H1 (cell line): ENCODE measurements at regions not wholly inside any gene's neighbourhood (a gene's known extent, or its start where the extent isn't known, plus 50 kb on each side); places are given as distances from the start of the nearest gene placed in this dataset.

Source experiments
- CTCF ChIA-PET: fragments of 300-600 bp; sonication (Branson Sonifier 250); formaldehyde crosslinking; loops from one replicate; lab custom pipeline; 2021; ENCODE audit not compliant: partially characterized antibody; lab: Charles Lee
- POLR2A ChIA-PET: fragments of 300-600 bp; sonication (Branson Sonifier 250); formaldehyde crosslinking; loops from one replicate; lab custom pipeline; 2021; ENCODE audit warnings: inconsistent platforms; ENCODE audit not compliant: partially characterized antibody; lab: Charles Lee
- DNase-seq, 2 experiments: peaks; one replicate each; pipeline versions ENCODE4 v3.0.0 to v3.0.0-alpha.2; 2010 to 2022; ENCODE audit warnings: low spot score in 2 of 2, low read depth in 1 of 2, mixed read lengths in 1 of 2
- FAIRE-seq: peaks from 2 replicates; lab custom pipeline; 2011; peaks lifted over from hg19 to GRCh38; lab: Jason Lieb, UNC
- H2AFZ ChIP-seq: 2 replicates; pipeline ENCODE4 v1.8.1; 2012; ENCODE audit warnings: low read length, inconsistent platforms
- H2AK5ac ChIP-seq: 2 replicates; pipeline ENCODE4 v1.6.1; 2013; ENCODE audit warnings: low read depth, low read length
- H2BK120ac ChIP-seq: replicated peaks from 2 replicates; pipeline ENCODE3; 2013; ENCODE audit warnings: low read depth, low read length, inconsistent platforms
- H2BK12ac ChIP-seq: 2 replicates; pipeline ENCODE4 v1.6.1; 2013; ENCODE audit warnings: low read depth, low read length
- H2BK15ac ChIP-seq: 2 replicates; pipeline ENCODE4 v1.6.1; 2013; ENCODE audit warnings: low read length
- H2BK20ac ChIP-seq: 2 replicates; pipeline ENCODE4 v1.6.1; 2013; ENCODE audit warnings: low read length
- H2BK5ac ChIP-seq: 2 replicates; pipeline ENCODE4 v1.6.1; 2013; ENCODE audit warnings: low read depth, low read length
- H3K14ac ChIP-seq: 2 replicates; pipeline ENCODE4 v1.6.1; 2013; ENCODE audit warnings: inconsistent platforms; ENCODE audit not compliant: insufficient read length
- H3K18ac ChIP-seq: 2 replicates; pipeline ENCODE4 v1.6.1; 2013; ENCODE audit warnings: low read length; ENCODE audit errors: extremely low read depth
- H3K23ac ChIP-seq: 2 replicates; pipeline ENCODE4 v1.6.1; 2013; ENCODE audit warnings: inconsistent platforms; ENCODE audit not compliant: insufficient read length
- H3K23me2 ChIP-seq: 2 replicates; pipeline ENCODE4 v1.6.1; 2013; ENCODE audit warnings: low read depth, low read length
- H3K27ac ChIP-seq: 2 replicates; pipeline ENCODE4 v1.6.1; 2011; ENCODE audit warnings: low read depth, low read length, inconsistent platforms
- H3K27me3 ChIP-seq, 4 experiments: replicated peaks in 1 of 4; 1 replicate in 1 of 4; 2 replicates in 3 of 4; pipeline versions ENCODE4 v1.6.1 to v1.8.1; 2011 to 2013; ENCODE audit warnings: low read length in 3 of 4, mild to moderate bottlenecking in 3 of 4, inconsistent platforms in 2 of 4, mixed read lengths in 2 of 4, moderate library complexity in 1 of 4; ENCODE audit not compliant: control insufficient read depth in 3 of 4, insufficient read depth in 3 of 4; ENCODE audit errors: extremely low read depth in 1 of 4
- H3K36me3 ChIP-seq, 4 experiments: 2 replicates each; pipeline versions ENCODE4 v1.6.1 to v1.8.1; 2011 to 2013; ENCODE audit warnings: mild to moderate bottlenecking in 4 of 4, low read length in 3 of 4, moderate library complexity in 2 of 4, control low read depth in 1 of 4, inconsistent platforms in 1 of 4; ENCODE audit not compliant: insufficient read depth in 4 of 4, control insufficient read depth in 2 of 4
- H3K4ac ChIP-seq: replicated peaks from 2 replicates; pipeline ENCODE3; 2013; ENCODE audit warnings: low read length, low read depth, mixed read lengths, inconsistent platforms; ENCODE audit not compliant: insufficient read length
- H3K4me1 ChIP-seq, 4 experiments: replicated peaks in 1 of 4; 1 replicate in 1 of 4; 2 replicates in 3 of 4; pipeline versions ENCODE4 v1.6.1 to v1.8.1; 2011 to 2013; ENCODE audit warnings: low read length in 3 of 4, inconsistent platforms in 2 of 4, mixed read lengths in 1 of 4; ENCODE audit not compliant: insufficient read depth in 4 of 4, control insufficient read depth in 3 of 4
- H3K4me2 ChIP-seq, 2 experiments: 2 replicates each; pipeline versions ENCODE4 v1.6.1 to v1.8.1; 2011 to 2013; ENCODE audit warnings: low read depth in 2 of 2, low read length in 2 of 2, control low read depth in 1 of 2, inconsistent platforms in 1 of 2, mild to moderate bottlenecking in 1 of 2; ENCODE audit not compliant: insufficient read depth in 1 of 2
- H3K4me3 ChIP-seq, 4 experiments: fragments of 200-600, 300-600 bp in 1 of 4; sonication (generic), shearing (Covaris generic), sonication (Bioruptor Twin) in 1 of 4; 2 replicates each; pipeline versions ENCODE4 v1.5.1 to v1.8.1; 2011 to 2016; ENCODE audit warnings: low read length in 4 of 4, low read depth in 3 of 4, control low read depth in 2 of 4, inconsistent platforms in 2 of 4, mild to moderate bottlenecking in 2 of 4, mixed read lengths in 1 of 4, moderate library complexity in 1 of 4; ENCODE audit not compliant: insufficient read depth in 2 of 4; ENCODE audit errors: extremely low read depth in 1 of 4
- H3K56ac ChIP-seq: replicated peaks from 2 replicates; pipeline ENCODE3; 2013; ENCODE audit warnings: low read depth, mild to moderate bottlenecking, mixed read lengths, low read length, inconsistent platforms; ENCODE audit not compliant: insufficient read length
- H3K79me1 ChIP-seq: 2 replicates; pipeline ENCODE4 v1.6.1; 2013; ENCODE audit warnings: low read depth, low read length, control low read depth
- H3K79me2 ChIP-seq, 2 experiments: 2 replicates each; pipeline versions ENCODE4 v1.6.1 to v1.8.1; 2012 to 2013; ENCODE audit warnings: low read length in 2 of 2, mild to moderate bottlenecking in 2 of 2, inconsistent platforms in 1 of 2; ENCODE audit not compliant: insufficient read depth in 2 of 2, control insufficient read depth in 1 of 2
- H3K9ac ChIP-seq, 4 experiments: replicated peaks in 1 of 4; 1 replicate in 1 of 4; 2 replicates in 3 of 4; pipeline versions ENCODE4 v1.6.1 to v1.8.1; 2011 to 2013; ENCODE audit warnings: low read depth in 3 of 4, low read length in 3 of 4, control low read depth in 2 of 4, mild to moderate bottlenecking in 2 of 4, moderate library complexity in 2 of 4, inconsistent platforms in 1 of 4; ENCODE audit errors: extremely low read depth in 1 of 4
- H3K9me3 ChIP-seq, 2 experiments: 2 replicates each; pipeline versions ENCODE4 v1.6.1 to v1.8.1; 2012 to 2013; ENCODE audit warnings: mild to moderate bottlenecking in 2 of 2, moderate library complexity in 2 of 2, control low read depth in 1 of 2, inconsistent platforms in 1 of 2, low read depth in 1 of 2, low read length in 1 of 2, mixed read lengths in 1 of 2; ENCODE audit not compliant: insufficient read depth in 2 of 2
- H4K20me1 ChIP-seq, 2 experiments: replicated peaks in 1 of 2; 2 replicates each; pipeline versions ENCODE3 to v1.8.1; 2011 to 2013; ENCODE audit warnings: inconsistent platforms in 2 of 2, low read length in 2 of 2, mild to moderate bottlenecking in 1 of 2; ENCODE audit not compliant: insufficient read depth in 2 of 2, control insufficient read depth in 1 of 2
- H4K5ac ChIP-seq: 2 replicates; pipeline ENCODE4 v1.6.1; 2013; ENCODE audit warnings: low read length, low read depth, mixed read lengths, inconsistent platforms; ENCODE audit not compliant: insufficient read length
- H4K8ac ChIP-seq: 2 replicates; pipeline ENCODE4 v1.8.0; 2013; ENCODE audit warnings: mild to moderate bottlenecking, moderate library complexity, low read length, inconsistent platforms; ENCODE audit not compliant: insufficient read depth; ENCODE audit errors: extremely low read depth
- H4K91ac ChIP-seq: replicated peaks from 2 replicates; pipeline ENCODE3; 2013; ENCODE audit warnings: low read length, mixed read lengths, inconsistent platforms; ENCODE audit not compliant: insufficient read length
- BRCA1 ChIP-seq: IDR thresholded peaks from 2 replicates; pipeline ENCODE4 v1.6.1; 2012; ENCODE audit warnings: low read depth, low read length, improper control_type of control experiment
- FOSL1 ChIP-seq: IDR thresholded peaks from 2 replicates; pipeline ENCODE4 v1.6.1; 2011; ENCODE audit warnings: mild to moderate bottlenecking, low read depth, low read length, moderate library complexity; ENCODE audit not compliant: insufficient read depth
- GTF2F1 ChIP-seq: IDR thresholded peaks from 2 replicates; pipeline ENCODE4 v1.6.1; 2012; ENCODE audit warnings: low read depth, low read length, improper control_type of control experiment, borderline replicate concordance
- HDAC2 ChIP-seq, 2 experiments: fragments of 300-600 bp in 1 of 2; sonication (generic) in 1 of 2; IDR thresholded peaks; 2 replicates each; pipeline ENCODE4 v1.6.1; 2011 to 2012; ENCODE audit warnings: low read depth in 2 of 2, low read length in 2 of 2, mild to moderate bottlenecking in 2 of 2, moderate library complexity in 2 of 2, borderline replicate concordance in 1 of 2, inconsistent platforms in 1 of 2
- POLR2AphosphoS5 ChIP-seq: IDR thresholded peaks from 2 replicates; pipeline ENCODE4 v1.6.1; 2011; ENCODE audit warnings: low read depth, low read length
- RXRA ChIP-seq: IDR thresholded peaks from 2 replicates; pipeline ENCODE4 v1.6.1; 2011; ENCODE audit warnings: low read depth, mild to moderate bottlenecking, low read length, moderate library complexity; ENCODE audit not compliant: insufficient read depth
- TAF7 ChIP-seq: optimal IDR thresholded peaks from 2 replicates; pipeline ENCODE3; 2011; ENCODE audit warnings: low read depth, mild to moderate bottlenecking, inconsistent platforms, low read length, moderate library complexity, borderline replicate concordance
- WGBS, 2 experiments: shearing (Covaris generic) in 1 of 2; methylation state at CpG; one replicate each; pipeline versions ENCODE4 v1.1.6 to v1.1.7; 2013 to 2015; ENCODE audit warnings: low lambda C conversion rate in 2 of 2, mixed read lengths in 2 of 2, inconsistent platforms in 1 of 2, low coverage in 1 of 2, missing lambda C conversion rate in 1 of 2; ENCODE audit not compliant: insufficient replicate concordance in 2 of 2, insufficient coverage in 1 of 2, insufficient read length in 1 of 2; ENCODE audit errors: extremely low coverage in 1 of 2, missing lambda C conversion rate in 1 of 2; 5-methylcytosine and 5-hydroxymethylcytosine counted together

GRCh38 chr15:96610757-96611156, 280.3 kb downstream of the NR2F2 start:
- Histone ChIP-seq H3K79me1 (no peaks in the 10 kb centered on the region), H2AFZ (no peak overlapping the region), H2BK12ac (no peak overlapping the region), H3K23me2 (no peaks in the 10 kb centered on the region), H3K27ac (no peak overlapping the region), H3K9ac (no peak overlapping the region), H4K91ac (no peak overlapping the region), H3K79me2 (no peaks in the 10 kb centered on the region), H2BK15ac (no peak overlapping the region), H4K20me1 (no peaks in the 10 kb centered on the region), H3K56ac (no peak overlapping the region), H3K4me1 (no peaks in the 10 kb centered on the region), H3K36me3 (no peaks in the 10 kb centered on the region), H4K8ac (no peak overlapping the region), H3K23ac (no peak overlapping the region), H3K9me3 (no peaks in the 10 kb centered on the region), H2BK20ac (no peak overlapping the region), H3K14ac (no peak overlapping the region), H3K4me2 (no peak overlapping the region), H2BK5ac (no peak overlapping the region), H2BK120ac (no peak overlapping the region), H4K5ac (no peak overlapping the region), H2AK5ac (no peak overlapping the region), H3K4ac (no peak overlapping the region), H3K27me3 (no peaks in the 10 kb centered on the region), H3K4me3 (no peak overlapping the region), H3K18ac (no peak overlapping the region)
- CTCF ChIA-PET, result interaction anchor here (0.6 to 1.4 kb wide), 2 partner anchors 19 to 119 kb away, joined by 3 read pairs; no protein-coding TSS in a partner anchor
- DNase-seq (no peak), FAIRE-seq (no peak)
- POLR2A ChIA-PET, result no interaction called here
- WGBS, 2 experiments, result 88% methylated on average over 3 of the region's 3 CpGs; no CpG with 5 or more reads in 1 of the 2 experiments
- TF ChIP-seq FOSL1, result no peak
- TF ChIP-seq HDAC2 (IDR thresholded peaks at IDR 0.05; ENCODE audit: borderline replicate concordance in 1 of 2, low read depth in 2 of 2, low read length in 2 of 2), result no peak
- no peak for TF ChIP-seq BRCA1
- TF ChIP-seq GTF2F1, result no peak
- TF ChIP-seq TAF7, result no peak
- TF ChIP-seq RXRA, result no peak
- TF ChIP-seq POLR2AphosphoS5, result no peak
